ENCODE measurements at regions not wholly inside any gene's neighbourhood (a gene's known extent, or its start where the extent isn't known, plus 50 kb on each side); places are given as distances from the start of the nearest gene placed in this dataset.

GRCh38 chr1:239655023-239655422 lies 268.7 kb downstream of the CHRM3 start (continued):
- TF ChIP-seq CHD7 (IDR thresholded peaks at IDR 0.05; ENCODE audit: low read depth, low read length): no peak
- TF ChIP-seq E2F6 (IDR thresholded peaks at IDR 0.05; ENCODE audit: borderline replicate concordance in 1 of 2, extremely low read depth in 1 of 2, insufficient read depth in 1 of 2, insufficient read length in 1 of 2, low read depth in 1 of 2, low read length in 1 of 2, poor library complexity in 1 of 2, severe bottlenecking in 1 of 2): no peak
- no peak for TF ChIP-seq RFX1 (IDR thresholded peaks at IDR 0.05)
- no peak for TF ChIP-seq ASH1L (IDR thresholded peaks at IDR 0.05; ENCODE audit: borderline replicate concordance, low read depth, partially characterized antibody)

All from K562 (cell line).